Activated naive CD4-positive, alpha-beta T cell treated with anti-CD3 and anti-CD28 coated beads, Interleukin-2, amount 50 U/mL, for 24 hours (primary cell): ENCODE measurements at regions not wholly inside any gene's neighbourhood (a gene's known extent, or its start where the extent isn't known, plus 50 kb on each side); places are given as distances from the start of the nearest gene placed in this dataset.

Source experiments
- H3K27ac Mint-ChIP-seq: one replicate; pipeline ENCODE4 v1.8.0; 2021; ENCODE audit warnings: mild to moderate bottlenecking, mixed read lengths
- H3K27me3 Mint-ChIP-seq: one replicate; pipeline ENCODE4 v1.8.0; 2021; ENCODE audit warnings: mixed read lengths
- H3K36me3 Mint-ChIP-seq: one replicate; pipeline ENCODE4 v1.8.0; 2021; ENCODE audit warnings: mixed read lengths
- H3K4me1 Mint-ChIP-seq: one replicate; pipeline ENCODE4 v1.8.0; 2021; ENCODE audit warnings: mixed read lengths
- H3K4me3 Mint-ChIP-seq: one replicate; pipeline ENCODE4 v1.8.0; 2021; ENCODE audit warnings: mild to moderate bottlenecking, mixed read lengths
- H3K9me3 Mint-ChIP-seq: one replicate; pipeline ENCODE4 v1.8.0; 2021; ENCODE audit warnings: mixed read lengths

- H3K4me3 Mint-ChIP-seq, result no peak overlapping the region
- H3K4me1 Mint-ChIP-seq, result peaks cover 7% of the 10 kb centered on the region
- H3K9me3 Mint-ChIP-seq, result no peaks in the 10 kb centered on the region
- peaks cover 7% of the 10 kb centered on the region for H3K27me3 Mint-ChIP-seq
- H3K27ac Mint-ChIP-seq, result no peak overlapping the region
- H3K36me3 Mint-ChIP-seq, result no peaks in the 10 kb centered on the region
Measured at GRCh38 chr10:8481718-8482504, 427.4 kb downstream of the GATA3 start.

- no peak overlapping the region for H3K4me3 Mint-ChIP-seq
- peaks cover 3% of the 10 kb centered on the region for H3K27me3 Mint-ChIP-seq
- H3K27ac Mint-ChIP-seq, result no peak overlapping the region
- peaks cover 7% of the 10 kb centered on the region for H3K4me1 Mint-ChIP-seq
- no peaks in the 10 kb centered on the region for H3K9me3 Mint-ChIP-seq
- H3K36me3 Mint-ChIP-seq, result no peaks in the 10 kb centered on the region
Measured at GRCh38 chr10:8485032-8485431, 430.5 kb downstream of the GATA3 start.

GRCh38 chr10:8487346-8487745 is 432.9 kb downstream of the GATA3 start:
- H3K4me1 Mint-ChIP-seq, result peaks cover 7% of the 10 kb centered on the region
- H3K27me3 Mint-ChIP-seq, result peaks cover 1% of the 10 kb centered on the region

GRCh38 chr10:8489232-8489631 is 434.7 kb downstream of the GATA3 start:
- H3K27ac Mint-ChIP-seq, result no peak overlapping the region
- no peaks in the 10 kb centered on the region for H3K4me1 Mint-ChIP-seq
- H3K9me3 Mint-ChIP-seq, result no peaks in the 10 kb centered on the region
- no peaks in the 10 kb centered on the region for H3K36me3 Mint-ChIP-seq
- H3K4me3 Mint-ChIP-seq, result no peak overlapping the region
- H3K27me3 Mint-ChIP-seq, result no peaks in the 10 kb centered on the region

More at GRCh38 chr10:8487346-8487745, 432.9 kb downstream of the GATA3 start:
- Mint-ChIP-seq H3K36me3 (no peaks in the 10 kb centered on the region), H3K27ac (no peak overlapping the region), H3K4me3 (no peak overlapping the region), H3K9me3 (no peaks in the 10 kb centered on the region)

- Mint-ChIP-seq H3K36me3 (no peaks in the 10 kb centered on the region), H3K27ac (peak overlapping the region; percentile 63), H3K27me3 (no peaks in the 10 kb centered on the region), H3K9me3 (no peaks in the 10 kb centered on the region), H3K4me3 (no peak overlapping the region), H3K4me1 (no peaks in the 10 kb centered on the region)
Measured at GRCh38 chr10:8489823-8490222, 435.3 kb downstream of the GATA3 start.

GRCh38 chr10:8498290-8498689 is 443.8 kb downstream of the GATA3 start:
- no peaks in the 10 kb centered on the region for H3K9me3 Mint-ChIP-seq
- H3K27ac Mint-ChIP-seq, result no peak overlapping the region
- H3K4me3 Mint-ChIP-seq, result no peak overlapping the region
- H3K27me3 Mint-ChIP-seq, result peaks cover 1% of the 10 kb centered on the region
- H3K36me3 Mint-ChIP-seq, result no peaks in the 10 kb centered on the region
- no peaks in the 10 kb centered on the region for H3K4me1 Mint-ChIP-seq

GRCh38 chr10:8498881-8499280 is 444.4 kb downstream of the GATA3 start:
- H3K9me3 Mint-ChIP-seq, result no peaks in the 10 kb centered on the region
- no peaks in the 10 kb centered on the region for H3K4me1 Mint-ChIP-seq
- no peak overlapping the region for H3K4me3 Mint-ChIP-seq
- H3K27me3 Mint-ChIP-seq, result peaks cover 1% of the 10 kb centered on the region
- no peaks in the 10 kb centered on the region for H3K36me3 Mint-ChIP-seq
- no peak overlapping the region for H3K27ac Mint-ChIP-seq

- Mint-ChIP-seq H3K9me3 (no peaks in the 10 kb centered on the region), H3K4me1 (no peaks in the 10 kb centered on the region), H3K27me3 (peaks cover 1% of the 10 kb centered on the region), H3K27ac (no peak overlapping the region), H3K36me3 (no peaks in the 10 kb centered on the region), H3K4me3 (no peak overlapping the region)
Measured at GRCh38 chr10:8499312-8499711, 444.8 kb downstream of the GATA3 start.

- H3K27me3 Mint-ChIP-seq, result peaks cover 1% of the 10 kb centered on the region
- H3K27ac Mint-ChIP-seq, result no peak overlapping the region
- no peaks in the 10 kb centered on the region for H3K36me3 Mint-ChIP-seq
- H3K4me1 Mint-ChIP-seq, result no peaks in the 10 kb centered on the region
- no peak overlapping the region for H3K4me3 Mint-ChIP-seq
- H3K9me3 Mint-ChIP-seq, result no peaks in the 10 kb centered on the region
Measured at GRCh38 chr10:8499752-8500390, 445.4 kb downstream of the GATA3 start.

GRCh38 chr10:8502573-8502972 is 448.1 kb downstream of the GATA3 start:
- H3K27me3 Mint-ChIP-seq, result peaks cover 4% of the 10 kb centered on the region

GRCh38 chr10:8504499-8504898 is 450.0 kb downstream of the GATA3 start:
- H3K27ac Mint-ChIP-seq, result no peak overlapping the region
- H3K27me3 Mint-ChIP-seq, result peaks cover 5% of the 10 kb centered on the region
- no peak overlapping the region for H3K4me3 Mint-ChIP-seq
- no peaks in the 10 kb centered on the region for H3K4me1 Mint-ChIP-seq
- no peaks in the 10 kb centered on the region for H3K9me3 Mint-ChIP-seq
- no peaks in the 10 kb centered on the region for H3K36me3 Mint-ChIP-seq

More at GRCh38 chr10:8502573-8502972, 448.1 kb downstream of the GATA3 start:
- Mint-ChIP-seq H3K36me3 (no peaks in the 10 kb centered on the region), H3K4me3 (no peak overlapping the region), H3K4me1 (no peaks in the 10 kb centered on the region), H3K9me3 (no peaks in the 10 kb centered on the region), H3K27ac (no peak overlapping the region)

GRCh38 chr10:8507156-8507555 is 452.7 kb downstream of the GATA3 start:
- Mint-ChIP-seq H3K9me3 (no peaks in the 10 kb centered on the region), H3K27me3 (peaks cover 5% of the 10 kb centered on the region), H3K4me3 (no peak overlapping the region), H3K27ac (no peak overlapping the region), H3K36me3 (no peaks in the 10 kb centered on the region), H3K4me1 (no peaks in the 10 kb centered on the region)

GRCh38 chr10:8508882-8509281 is 454.4 kb downstream of the GATA3 start:
- no peak overlapping the region for H3K27ac Mint-ChIP-seq
- peaks cover 5% of the 10 kb centered on the region for H3K27me3 Mint-ChIP-seq
- H3K4me1 Mint-ChIP-seq, result no peaks in the 10 kb centered on the region
- H3K36me3 Mint-ChIP-seq, result no peaks in the 10 kb centered on the region
- H3K9me3 Mint-ChIP-seq, result no peaks in the 10 kb centered on the region
- no peak overlapping the region for H3K4me3 Mint-ChIP-seq

GRCh38 chr10:8510471-8510870 is 456.0 kb downstream of the GATA3 start:
- Mint-ChIP-seq H3K4me1 (no peaks in the 10 kb centered on the region), H3K36me3 (no peaks in the 10 kb centered on the region), H3K4me3 (no peak overlapping the region), H3K9me3 (no peaks in the 10 kb centered on the region), H3K27ac (no peak overlapping the region), H3K27me3 (peaks cover 6% of the 10 kb centered on the region)

- no peaks in the 10 kb centered on the region for H3K9me3 Mint-ChIP-seq
- H3K4me1 Mint-ChIP-seq, result no peaks in the 10 kb centered on the region
- H3K4me3 Mint-ChIP-seq, result no peak overlapping the region
- H3K36me3 Mint-ChIP-seq, result no peaks in the 10 kb centered on the region
- H3K27ac Mint-ChIP-seq, result no peak overlapping the region
- peaks cover 6% of the 10 kb centered on the region for H3K27me3 Mint-ChIP-seq
Measured at GRCh38 chr10:8511026-8511425, 456.5 kb downstream of the GATA3 start.
